Vagina (tissue), 2 donors: ENCODE measurements at regions not wholly inside any gene's neighbourhood (a gene's known extent, or its start where the extent isn't known, plus 50 kb on each side); places are given as distances from the start of the nearest gene placed in this dataset.

Experiments
- DNase-seq, 2 donors: peaks; one replicate each; pipeline ENCODE4 v3.0.0-alpha.2; 2017; ENCODE audit errors: extremely low spot score in 2 of 2
- H3K27ac ChIP-seq: fragments of 200-600 bp; sonication (generic); one replicate; pipeline ENCODE4 v1.5.1; 2019
- H3K27me3 ChIP-seq: fragments of 200-600 bp; sonication (generic); one replicate; pipeline ENCODE4 v1.5.1; 2019
- H3K36me3 ChIP-seq, 2 donors: fragments of 200-600 bp; sonication (generic); one replicate each; pipeline ENCODE4 v1.5.1; 2017 to 2019
- H3K4me1 ChIP-seq: fragments of 200-600 bp; sonication (generic); one replicate; pipeline ENCODE4 v1.5.1; 2019
- H3K4me3 ChIP-seq, 2 donors: fragments of 200-600 bp; sonication (generic); 1 replicate in 1 of 2; 2 replicates in 1 of 2; pipeline ENCODE4 v1.5.1; 2016 to 2019
- H3K9me3 ChIP-seq: fragments of 200-600 bp; sonication (generic); one replicate; pipeline ENCODE4 v1.5.1; 2019
- CTCF ChIP-seq, 3 experiments: fragments of 450-650 bp in 2 of 3; fragments of 200-600 bp in 1 of 3; sonication (generic) in 1 of 3; IDR thresholded peaks; one replicate each; pipeline ENCODE4 v1.5.1; 2017 to 2019; ENCODE audit warnings: antibody characterized with exemption in 3 of 3, mild to moderate bottlenecking in 2 of 3, moderate library complexity in 2 of 3
- POLR2A ChIP-seq, 2 donors: fragments of 450-650 bp; IDR thresholded peaks; one replicate each; pipeline ENCODE4 v1.6.1; 2017; ENCODE audit warnings: antibody characterized with exemption in 2 of 2, mild to moderate bottlenecking in 2 of 2, moderate library complexity in 2 of 2
- POLR2AphosphoS5 ChIP-seq, 2 donors: sonication (generic); formaldehyde crosslinking; IDR thresholded peaks; one replicate each; pipeline ENCODE4 v1.9.0; 2017; ENCODE audit warnings: antibody characterized with exemption in 2 of 2, mild to moderate bottlenecking in 2 of 2, low read depth in 1 of 2; ENCODE audit not compliant: insufficient read depth in 1 of 2
- intact Hi-C: fragments of 100-400 bp; cut with DNase I; formaldehyde crosslinking; loops from one replicate; pipeline ENCODE4 v1.15.1; 2023

GRCh38 chr13:111947876-111948275 lies 119.1 kb upstream of the SOX1 start:
- no peaks in the 10 kb centered on the region for H3K27me3 ChIP-seq
- TF ChIP-seq CTCF (IDR thresholded peaks at IDR 0.05), result no peak
- no peaks in the 10 kb centered on the region for H3K4me1 ChIP-seq
- H3K9me3 ChIP-seq, result no peaks in the 10 kb centered on the region
- H3K27ac ChIP-seq, result no peak overlapping the region
- DNase-seq, result peak; percentile 43 to 71
- intact Hi-C loops, result no loop called here
- no peak overlapping the region for H3K4me3 ChIP-seq
- no peaks in the 10 kb centered on the region for H3K36me3 ChIP-seq

GRCh38 chr13:111948281-111948680 lies 118.7 kb upstream of the SOX1 start:
- H3K4me1 ChIP-seq, result no peaks in the 10 kb centered on the region
- no peaks in the 10 kb centered on the region for H3K9me3 ChIP-seq
- no peaks in the 10 kb centered on the region for H3K27me3 ChIP-seq
- no peak overlapping the region for H3K27ac ChIP-seq
- intact Hi-C loops, result no loop called here
- H3K4me3 ChIP-seq, result no peak overlapping the region
- DNase-seq, result peak in 1 of 2 donors; percentile 49
- no peaks in the 10 kb centered on the region for H3K36me3 ChIP-seq
- TF ChIP-seq POLR2AphosphoS5 (IDR thresholded peaks at IDR 0.05; ENCODE audit: insufficient read depth in 1 of 2, low read depth in 1 of 2), result no peak
- no peak for TF ChIP-seq POLR2A (IDR thresholded peaks at IDR 0.05)
- TF ChIP-seq CTCF (IDR thresholded peaks at IDR 0.05), result no peak

- no peaks in the 10 kb centered on the region for H3K27me3 ChIP-seq
- no peak for DNase-seq
- TF ChIP-seq CTCF (IDR thresholded peaks at IDR 0.05) (no peak), POLR2A (IDR thresholded peaks at IDR 0.05) (no peak)
- no peaks in the 10 kb centered on the region for H3K9me3 ChIP-seq
- H3K4me1 ChIP-seq, result no peaks in the 10 kb centered on the region
- H3K4me3 ChIP-seq, result no peak overlapping the region
- H3K36me3 ChIP-seq, result no peaks in the 10 kb centered on the region
- H3K27ac ChIP-seq, result no peak overlapping the region
- intact Hi-C loops, result no loop called here
Observed at GRCh38 chr13:111948811-111949210, 118.1 kb upstream of the SOX1 start.

- Histone ChIP-seq H3K27ac (no peak overlapping the region), H3K9me3 (no peaks in the 10 kb centered on the region), H3K27me3 (no peaks in the 10 kb centered on the region), H3K4me1 (no peaks in the 10 kb centered on the region), H3K36me3 (no peaks in the 10 kb centered on the region), H3K4me3 (no peak overlapping the region)
- intact Hi-C loops, result no loop called here
- no peak for TF ChIP-seq POLR2A (IDR thresholded peaks at IDR 0.05)
- no peak for TF ChIP-seq POLR2AphosphoS5 (IDR thresholded peaks at IDR 0.05; ENCODE audit: insufficient read depth in 1 of 2, low read depth in 1 of 2)
- TF ChIP-seq CTCF (IDR thresholded peaks at IDR 0.05), result no peak
- DNase-seq, result peak; percentile 4 to 49
Observed at GRCh38 chr13:111949311-111949710, 117.6 kb upstream of the SOX1 start.

- TF ChIP-seq POLR2A (IDR thresholded peaks at IDR 0.05) (no peak), CTCF (IDR thresholded peaks at IDR 0.05) (no peak), POLR2AphosphoS5 (IDR thresholded peaks at IDR 0.05; ENCODE audit: insufficient read depth in 1 of 2, low read depth in 1 of 2) (no peak)
- intact Hi-C loops, result no loop called here
Observed at GRCh38 chr13:111950697-111951096, 116.3 kb upstream of the SOX1 start.

More at GRCh38 chr13:111950697-111951096, 116.3 kb upstream of the SOX1 start:
- Histone ChIP-seq H3K36me3 (no peaks in the 10 kb centered on the region), H3K9me3 (no peaks in the 10 kb centered on the region), H3K27ac (no peak overlapping the region), H3K4me1 (no peaks in the 10 kb centered on the region), H3K4me3 (no peak overlapping the region), H3K27me3 (no peaks in the 10 kb centered on the region)
- DNase-seq, result peak in 1 of 2 donors; percentile 84
